CD14-positive monocyte (primary cell): ENCODE measurements at regions not wholly inside any gene's neighbourhood (a gene's known extent, or its start where the extent isn't known, plus 50 kb on each side); places are given as distances from the start of the nearest gene placed in this dataset.

Experiments
- DNase-seq, 3 donors: peaks; one replicate each; pipeline ENCODE4 v3.0.0-alpha.2; 2011 to 2022
- H2AFZ ChIP-seq: 2 replicates; pipeline ENCODE4 v1.6.0; 2012; ENCODE audit warnings: mild to moderate bottlenecking, low read depth, low read length, inconsistent platforms; ENCODE audit not compliant: insufficient read depth, poor library complexity, severe bottlenecking
- H3K27ac ChIP-seq, 2 donors: 1 replicate in 1 of 2; 2 replicates in 1 of 2; pipeline ENCODE4 v1.5.1; 2012 to 2013; ENCODE audit warnings: low read length in 2 of 2, control low read depth in 1 of 2, inconsistent platforms in 1 of 2, low read depth in 1 of 2, mild to moderate bottlenecking in 1 of 2
- H3K27me3 ChIP-seq, 2 donors: one replicate each; pipeline versions ENCODE4 v1.6.0 to v1.6.1; 2011 to 2013; ENCODE audit warnings: low read length in 2 of 2; ENCODE audit not compliant: control insufficient read depth in 2 of 2, insufficient read depth in 2 of 2
- H3K36me3 ChIP-seq, 2 donors: replicated peaks in 1 of 2; 1 replicate in 1 of 2; 2 replicates in 1 of 2; pipeline versions ENCODE4 v1.5.1 to v1.6.1; 2012 to 2013; ENCODE audit warnings: low read length in 2 of 2, control low read depth in 1 of 2, inconsistent platforms in 1 of 2, mild to moderate bottlenecking in 1 of 2; ENCODE audit not compliant: insufficient read depth in 2 of 2, control insufficient read depth in 1 of 2
- H3K4me1 ChIP-seq, 2 donors: 1 replicate in 1 of 2; 2 replicates in 1 of 2; pipeline versions ENCODE4 v1.5.1 to v1.6.1; 2012 to 2013; ENCODE audit warnings: low read length in 2 of 2, control low read depth in 1 of 2, inconsistent platforms in 1 of 2, mild to moderate bottlenecking in 1 of 2, moderate library complexity in 1 of 2; ENCODE audit not compliant: insufficient read depth in 2 of 2, control insufficient read depth in 1 of 2
- H3K4me2 ChIP-seq: replicated peaks from 2 replicates; pipeline ENCODE3; 2012; ENCODE audit warnings: low read length, moderate library complexity, mild to moderate bottlenecking; ENCODE audit not compliant: poor library complexity, severe bottlenecking; ENCODE audit errors: extremely low read depth
- H3K4me3 ChIP-seq, 3 experiments: fragments of 200-600 bp in 1 of 3; sonication (generic) in 1 of 3; replicated peaks in 1 of 3; 1 replicate in 2 of 3; 2 replicates in 1 of 3; pipeline ENCODE4 v1.5.1; 2011 to 2013; ENCODE audit warnings: low read length in 3 of 3, mild to moderate bottlenecking in 3 of 3, control low read depth in 2 of 3, low read depth in 2 of 3, inconsistent platforms in 1 of 3, moderate library complexity in 1 of 3
- H3K79me2 ChIP-seq: 2 replicates; pipeline ENCODE4 v1.6.0; 2012; ENCODE audit warnings: mild to moderate bottlenecking, control low read depth, inconsistent platforms, low read length, moderate library complexity; ENCODE audit not compliant: insufficient read depth
- H3K9ac ChIP-seq: 2 replicates; pipeline ENCODE4 v1.6.0; 2017; ENCODE audit warnings: low read length, mild to moderate bottlenecking; ENCODE audit not compliant: insufficient read depth, poor library complexity, severe bottlenecking
- H3K9me3 ChIP-seq, 2 donors: replicated peaks in 1 of 2; 1 replicate in 1 of 2; 2 replicates in 1 of 2; pipeline versions ENCODE4 v1.5.1 to v1.6.1; 2012 to 2013; ENCODE audit warnings: low read length in 2 of 2, control low read depth in 1 of 2; ENCODE audit not compliant: control insufficient read depth in 1 of 2, insufficient read depth in 1 of 2
- H4K20me1 ChIP-seq: 2 replicates; pipeline ENCODE4 v1.6.0; 2012; ENCODE audit warnings: mild to moderate bottlenecking, low read length, control low read depth, moderate library complexity; ENCODE audit not compliant: insufficient read depth
- H3K27ac Mint-ChIP-seq, 7 donors: one replicate each; pipeline ENCODE4 v1.8.0; 2020; ENCODE audit warnings: mild to moderate bottlenecking in 7 of 7, mixed read lengths in 7 of 7, moderate library complexity in 6 of 7, inconsistent platforms in 2 of 7
- H3K27me3 Mint-ChIP-seq, 3 donors: one replicate each; pipeline ENCODE4 v1.8.0; 2021 to 2022; ENCODE audit warnings: low read depth in 3 of 3, mild to moderate bottlenecking in 3 of 3, mixed read lengths in 3 of 3, moderate library complexity in 3 of 3, inconsistent platforms in 1 of 3
- H3K36me3 Mint-ChIP-seq, 2 donors: one replicate each; pipeline ENCODE4 v1.8.0; 2020; ENCODE audit warnings: mixed read lengths in 2 of 2, inconsistent platforms in 1 of 2, mild to moderate bottlenecking in 1 of 2
- H3K4me1 Mint-ChIP-seq: one replicate; pipeline ENCODE4 v1.8.0; 2020; ENCODE audit warnings: mild to moderate bottlenecking, mixed read lengths
- H3K4me3 Mint-ChIP-seq, 2 donors: one replicate each; pipeline ENCODE4 v1.8.0; 2020; ENCODE audit warnings: mild to moderate bottlenecking in 2 of 2, mixed read lengths in 2 of 2, moderate library complexity in 1 of 2
- H3K9me3 Mint-ChIP-seq, 7 donors: one replicate each; pipeline ENCODE4 v1.8.0; 2020 to 2022; ENCODE audit warnings: mixed read lengths in 7 of 7, mild to moderate bottlenecking in 6 of 7, moderate library complexity in 6 of 7, inconsistent platforms in 2 of 7
- CTCF ChIP-seq: fragments of 200-600 bp; IDR thresholded peaks from one replicate; pipeline ENCODE4 v1.8.0; 2022; ENCODE audit warnings: antibody characterized with exemption, mild to moderate bottlenecking
- WGBS: methylation state at CpG from one replicate; pipeline ENCODE4 v1.1.5; 2013; ENCODE audit warnings: missing lambda C conversion rate; ENCODE audit not compliant: insufficient coverage; 5-methylcytosine and 5-hydroxymethylcytosine counted together
- intact Hi-C, 2 donors: fragments of 100-400 bp; cut with micrococcal nuclease; formaldehyde crosslinking; loops; one replicate each; pipeline versions ENCODE4 v1.15.0 to v1.15.1; 2023

DNA sequence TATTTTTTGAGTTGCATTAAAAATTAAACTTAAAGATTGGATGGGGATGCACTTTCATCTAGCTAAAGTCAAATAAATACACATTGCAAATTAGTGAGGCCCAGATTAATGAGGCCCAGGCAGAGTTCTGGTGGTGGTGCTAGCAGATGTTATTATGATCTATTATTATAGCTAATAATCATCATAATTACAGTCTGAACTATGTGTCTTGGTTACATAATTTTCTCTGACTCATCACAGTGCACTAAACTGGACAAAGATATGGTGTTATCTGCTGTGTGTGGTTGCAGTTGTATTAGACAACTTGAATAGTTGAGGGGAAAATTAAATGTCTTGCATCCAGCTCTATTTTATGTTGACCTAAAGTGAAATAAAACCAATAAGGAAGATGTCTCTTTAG, 568.8 kb downstream of the TLR4 start:
- Histone ChIP-seq H2AFZ (no peak overlapping the region), H3K27ac (no peak overlapping the region), H3K27me3 (no peaks in the 10 kb centered on the region), H3K9me3 (no peaks in the 10 kb centered on the region), H3K4me3 (no peak overlapping the region), H3K9ac (no peak overlapping the region), H3K79me2 (no peaks in the 10 kb centered on the region), H3K4me1 (no peaks in the 10 kb centered on the region), H3K36me3 (no peaks in the 10 kb centered on the region), H3K4me2 (no peak overlapping the region), H4K20me1 (no peaks in the 10 kb centered on the region)
- H3K4me3 Mint-ChIP-seq = no peak overlapping the region
- peaks cover 0 to 1% (median 0%) of the 10 kb centered on the region in 3 donors for H3K27me3 Mint-ChIP-seq
- no peak overlapping the region for H3K27ac Mint-ChIP-seq
- no peaks in the 10 kb centered on the region for H3K4me1 Mint-ChIP-seq
- TF ChIP-seq CTCF = no peak
- H3K36me3 Mint-ChIP-seq = no peaks in the 10 kb centered on the region
- peaks cover 0 to 2% (median 0%) of the 10 kb centered on the region in 7 donors for H3K9me3 Mint-ChIP-seq
- intact Hi-C loops = no loop called here
- no peak for DNase-seq

GRCh38 chr9:118276784-118277183, 572.6 kb downstream of the TLR4 start:
- Histone ChIP-seq H2AFZ (no peak overlapping the region), H4K20me1 (no peaks in the 10 kb centered on the region), H3K36me3 (no peaks in the 10 kb centered on the region), H3K79me2 (no peaks in the 10 kb centered on the region), H3K9ac (no peak overlapping the region), H3K4me3 (no peak overlapping the region), H3K27me3 (no peaks in the 10 kb centered on the region), H3K4me1 (no peaks in the 10 kb centered on the region), H3K4me2 (no peak overlapping the region), H3K27ac (no peak overlapping the region), H3K9me3 (no peaks in the 10 kb centered on the region)
- no peak overlapping the region for H3K27ac Mint-ChIP-seq
- H3K9me3 Mint-ChIP-seq = peaks cover 0 to 2% (median 0%) of the 10 kb centered on the region in 7 donors
- DNase-seq = no peak
- no peak for TF ChIP-seq CTCF
- no peaks in the 10 kb centered on the region for H3K36me3 Mint-ChIP-seq
- H3K27me3 Mint-ChIP-seq = peaks cover 0 to 1% (median 0%) of the 10 kb centered on the region in 3 donors
- H3K4me1 Mint-ChIP-seq = no peaks in the 10 kb centered on the region
- WGBS = 78% methylated on average over 6 of the region's 6 CpGs
- H3K4me3 Mint-ChIP-seq = no peak overlapping the region
- intact Hi-C loops = no loop called here
